Erythroblast (primary cell): ENCODE measurements at regions not wholly inside any gene's neighbourhood (a gene's known extent, or its start where the extent isn't known, plus 50 kb on each side); places are given as distances from the start of the nearest gene placed in this dataset.

Source experiments
- GATA1 ChIP-seq: IDR thresholded peaks from 2 replicates; pipeline ENCODE4 v1.6.1; 2011; ENCODE audit warnings: low read depth, mild to moderate bottlenecking, control low read depth, low read length, moderate library complexity
- POLR2A ChIP-seq: IDR thresholded peaks from 2 replicates; pipeline ENCODE4 v1.6.1; 2011; ENCODE audit warnings: mild to moderate bottlenecking, low read length

GRCh38 chr6:164838068-164838615, 471.3 kb downstream of the C6orf118 start:
- TF ChIP-seq POLR2A (no peak), GATA1 (no peak)
